WTC11 (cell line): ENCODE measurements at regions not wholly inside any gene's neighbourhood (a gene's known extent, or its start where the extent isn't known, plus 50 kb on each side); places are given as distances from the start of the nearest gene placed in this dataset.

Experiments used
- EMX1 ChIP-seq: fragments of 250-450 bp; sonication (Bioruptor Pico); IDR thresholded peaks from 2 replicates; pipeline ENCODE4 v1.8.0; 2021; ENCODE audit warnings: mild to moderate bottlenecking
- RELA ChIP-seq: sonication (generic); formaldehyde crosslinking; IDR thresholded peaks from 2 replicates; pipeline ENCODE4 v1.8.1; 2022; ENCODE audit warnings: missing genetic modification reagents, mild to moderate bottlenecking, borderline replicate concordance

DNA sequence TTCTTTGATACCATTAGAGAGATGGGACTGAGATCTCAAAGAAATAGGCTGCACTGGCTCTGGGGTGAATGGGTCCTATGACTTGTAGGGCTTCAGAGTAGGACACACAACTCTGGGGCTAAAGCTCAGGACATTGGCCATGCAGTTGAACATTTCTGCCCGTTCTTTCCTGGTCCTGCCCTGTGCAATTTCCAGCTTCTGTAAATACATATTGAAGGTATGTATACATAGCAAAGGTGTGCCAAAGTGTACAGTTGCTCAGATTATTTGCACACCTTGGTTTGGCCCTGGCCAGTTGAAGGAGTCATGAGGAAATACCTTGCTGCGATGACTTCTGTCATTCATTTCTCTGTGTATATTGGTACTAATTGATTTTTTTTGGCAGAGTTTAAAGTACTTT, 52.8 kb upstream of the TAF11L2 start (continued):
- TF ChIP-seq RELA (CRISPR knock-in tag), result no peak
- no peak for TF ChIP-seq EMX1
